ENCODE measurements at regions not wholly inside any gene's neighbourhood (a gene's known extent, or its start where the extent isn't known, plus 50 kb on each side); places are given as distances from the start of the nearest gene placed in this dataset.

DNA sequence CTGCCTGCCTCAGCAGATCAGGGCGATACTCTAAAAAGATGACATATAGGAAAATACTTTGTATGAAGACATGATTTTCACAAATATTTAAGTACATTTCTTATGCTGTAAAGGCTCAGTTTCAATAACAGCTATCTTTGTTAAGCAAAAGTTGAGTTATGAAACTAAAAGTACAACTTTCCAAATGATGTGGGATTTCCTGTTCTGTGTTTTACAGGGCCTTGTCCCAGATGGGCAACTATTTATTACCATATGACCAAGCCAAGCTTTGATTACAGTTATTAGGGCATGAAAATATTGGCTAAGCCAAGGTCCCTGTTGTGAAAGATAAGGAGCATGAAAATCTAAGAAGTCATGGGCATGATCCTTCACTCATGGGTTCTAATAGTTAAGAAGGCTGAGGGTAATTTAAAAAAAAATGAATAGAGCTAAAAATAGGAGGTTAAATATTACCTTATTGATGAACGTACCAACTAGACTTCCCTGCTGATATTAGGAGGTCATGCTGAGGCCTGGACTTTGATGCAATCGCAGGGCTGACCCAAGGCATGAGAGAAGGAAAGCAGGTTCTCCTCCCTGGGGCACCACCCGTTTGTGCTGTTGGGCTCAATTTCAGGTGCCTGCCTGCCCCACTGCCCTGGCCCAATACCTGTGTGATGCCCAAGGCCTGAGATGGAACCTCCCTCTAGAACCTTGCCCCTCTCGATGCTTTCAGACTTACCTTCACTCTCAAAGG, 294.4 kb upstream of the PRDM1 start:
- Mint-ChIP-seq H3K27ac (peak overlapping the region; percentile 65), H3K4me1 (ENCODE audit: low read depth) (peaks cover 85% of the 10 kb centered on the region), H3K27me3 (ENCODE audit: low read depth) (no peaks in the 10 kb centered on the region), H3K4me3 (ENCODE audit: low read depth) (no peak overlapping the region), H3K9me3 (peaks cover 9% of the 10 kb centered on the region), H3K36me3 (ENCODE audit: low read depth) (peaks cover 8% of the 10 kb centered on the region)
- DNase-seq (ENCODE audit: low spot score) = no peak
- intact Hi-C loops (cut with micrococcal nuclease) = loop anchor here (5.0 to 10.0 kb wide), 5 partner anchors 91 to 733 kb away; no protein-coding TSS in a partner anchor

DNA sequence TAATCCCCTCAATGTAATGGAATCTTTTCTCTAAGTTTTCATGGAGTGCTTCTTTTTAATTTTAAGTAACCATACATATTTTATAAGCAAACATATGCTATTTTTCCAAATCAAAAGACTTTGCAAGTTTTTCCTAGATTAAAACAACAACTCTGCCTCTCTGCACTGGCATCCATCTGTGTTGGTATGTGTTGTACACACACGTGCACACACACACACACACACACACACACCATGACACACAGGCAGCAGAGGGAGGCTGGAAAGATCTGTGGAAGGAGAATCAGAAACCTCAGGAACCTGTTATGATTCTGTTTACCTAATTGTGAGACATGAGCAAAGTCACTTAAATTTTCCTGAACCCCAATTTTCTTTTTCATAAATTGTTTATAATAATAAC, 295.0 kb upstream of the PRDM1 start:
- H3K4me3 Mint-ChIP-seq (ENCODE audit: low read depth) = no peak overlapping the region
- DNase-seq (ENCODE audit: low spot score) = no peak
- intact Hi-C loops (cut with micrococcal nuclease) = loop anchor here (5.0 to 10.0 kb wide), 5 partner anchors 91 to 734 kb away; no protein-coding TSS in a partner anchor
- H3K36me3 Mint-ChIP-seq (ENCODE audit: low read depth) = peaks cover 8% of the 10 kb centered on the region
- no peaks in the 10 kb centered on the region for H3K27me3 Mint-ChIP-seq (ENCODE audit: low read depth)
- H3K4me1 Mint-ChIP-seq (ENCODE audit: low read depth) = peaks cover 83% of the 10 kb centered on the region
- H3K27ac Mint-ChIP-seq = peak overlapping the region; percentile 65
- H3K9me3 Mint-ChIP-seq = peaks cover 9% of the 10 kb centered on the region

DNA sequence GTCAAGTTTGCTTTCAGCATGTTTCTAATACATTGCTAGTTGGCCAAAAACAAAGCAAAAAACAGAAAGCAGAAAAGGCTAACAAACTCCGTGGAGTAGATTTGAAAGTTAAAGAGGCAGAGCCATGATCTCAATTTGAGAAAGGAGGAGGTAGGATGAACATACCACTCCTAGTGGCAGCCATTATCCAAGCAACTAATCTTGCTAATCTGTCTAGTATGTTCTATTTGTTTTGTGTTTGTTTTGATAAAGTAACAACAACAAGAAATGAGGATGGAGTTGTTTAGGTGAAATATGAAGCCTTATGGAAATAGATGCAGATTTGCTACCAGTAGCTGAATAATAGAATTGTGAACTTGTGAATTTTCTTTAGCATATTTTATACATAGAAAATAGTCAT, 295.5 kb upstream of the PRDM1 start:
- Mint-ChIP-seq H3K9me3 (peaks cover 9% of the 10 kb centered on the region), H3K4me3 (ENCODE audit: low read depth) (no peak overlapping the region), H3K36me3 (ENCODE audit: low read depth) (peaks cover 10% of the 10 kb centered on the region), H3K4me1 (ENCODE audit: low read depth) (peaks cover 82% of the 10 kb centered on the region), H3K27me3 (ENCODE audit: low read depth) (no peaks in the 10 kb centered on the region), H3K27ac (peak overlapping the region; percentile 38)
- DNase-seq (ENCODE audit: low spot score) = no peak
- intact Hi-C loops (cut with micrococcal nuclease) = loop anchor here (5.0 to 10.0 kb wide), 5 partner anchors 92 to 734 kb away; no protein-coding TSS in a partner anchor

DNA sequence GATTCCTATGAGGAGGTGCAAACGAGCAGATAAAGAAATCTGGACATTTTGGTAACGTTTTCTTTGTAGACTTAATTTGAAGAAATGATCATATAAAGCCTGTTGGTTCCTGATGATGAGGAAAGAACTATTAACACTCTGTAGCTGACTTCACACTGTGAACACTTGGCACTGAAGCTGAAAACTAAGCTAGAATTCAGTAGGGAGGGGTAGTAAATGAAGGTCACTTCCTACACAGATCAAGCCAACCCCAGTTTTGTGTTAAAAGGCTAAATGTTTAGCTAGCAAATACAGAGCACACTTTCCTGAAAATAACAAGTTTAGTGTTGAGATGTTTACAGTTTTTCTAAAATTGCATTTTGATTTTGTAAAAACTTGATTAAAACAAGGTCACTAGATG, 296.2 kb upstream of the PRDM1 start:
- H3K4me3 Mint-ChIP-seq (ENCODE audit: low read depth) = no peak overlapping the region
- no peak for DNase-seq (ENCODE audit: low spot score)
- no peaks in the 10 kb centered on the region for H3K27me3 Mint-ChIP-seq (ENCODE audit: low read depth)
- H3K36me3 Mint-ChIP-seq (ENCODE audit: low read depth) = peaks cover 10% of the 10 kb centered on the region
- peaks cover 9% of the 10 kb centered on the region for H3K9me3 Mint-ChIP-seq
- no peak overlapping the region for H3K27ac Mint-ChIP-seq
- intact Hi-C loops (cut with micrococcal nuclease) = loop anchor here (5.0 to 10.0 kb wide), 5 partner anchors 92 to 735 kb away; no protein-coding TSS in a partner anchor
- H3K4me1 Mint-ChIP-seq (ENCODE audit: low read depth) = peaks cover 83% of the 10 kb centered on the region

DNA sequence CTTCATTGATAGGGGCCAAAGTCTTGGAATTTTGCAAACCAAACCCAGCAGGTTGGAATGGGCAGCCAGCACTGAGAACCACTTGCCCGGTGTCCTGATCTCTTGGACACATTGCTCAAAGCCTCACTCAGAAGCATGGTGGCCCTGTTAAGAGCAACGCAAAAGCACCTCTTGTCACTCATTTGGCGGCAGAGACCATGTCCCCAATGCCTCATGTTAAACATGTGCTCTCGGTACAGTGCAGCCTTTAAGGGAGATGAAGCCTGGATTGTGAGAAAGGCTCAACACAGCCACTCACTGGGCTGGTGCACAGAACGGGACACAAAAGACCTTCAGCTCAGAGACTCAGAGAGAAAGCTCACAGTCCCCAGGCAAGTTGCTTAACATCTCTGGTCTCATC, 298.4 kb upstream of the PRDM1 start:
- H3K27ac Mint-ChIP-seq = peak overlapping the region; percentile 44
- H3K4me1 Mint-ChIP-seq (ENCODE audit: low read depth) = peaks cover 76% of the 10 kb centered on the region
- peaks cover 9% of the 10 kb centered on the region for H3K9me3 Mint-ChIP-seq
- intact Hi-C loops (cut with micrococcal nuclease) = loop anchor here (1.0 to 2.0 kb wide), 4 partner anchors 43 to 309 kb away; no protein-coding TSS in a partner anchor
- peaks cover 10% of the 10 kb centered on the region for H3K36me3 Mint-ChIP-seq (ENCODE audit: low read depth)
- DNase-seq (ENCODE audit: low spot score) = no peak
- H3K4me3 Mint-ChIP-seq (ENCODE audit: low read depth) = no peak overlapping the region
- H3K27me3 Mint-ChIP-seq (ENCODE audit: low read depth) = no peaks in the 10 kb centered on the region

DNA sequence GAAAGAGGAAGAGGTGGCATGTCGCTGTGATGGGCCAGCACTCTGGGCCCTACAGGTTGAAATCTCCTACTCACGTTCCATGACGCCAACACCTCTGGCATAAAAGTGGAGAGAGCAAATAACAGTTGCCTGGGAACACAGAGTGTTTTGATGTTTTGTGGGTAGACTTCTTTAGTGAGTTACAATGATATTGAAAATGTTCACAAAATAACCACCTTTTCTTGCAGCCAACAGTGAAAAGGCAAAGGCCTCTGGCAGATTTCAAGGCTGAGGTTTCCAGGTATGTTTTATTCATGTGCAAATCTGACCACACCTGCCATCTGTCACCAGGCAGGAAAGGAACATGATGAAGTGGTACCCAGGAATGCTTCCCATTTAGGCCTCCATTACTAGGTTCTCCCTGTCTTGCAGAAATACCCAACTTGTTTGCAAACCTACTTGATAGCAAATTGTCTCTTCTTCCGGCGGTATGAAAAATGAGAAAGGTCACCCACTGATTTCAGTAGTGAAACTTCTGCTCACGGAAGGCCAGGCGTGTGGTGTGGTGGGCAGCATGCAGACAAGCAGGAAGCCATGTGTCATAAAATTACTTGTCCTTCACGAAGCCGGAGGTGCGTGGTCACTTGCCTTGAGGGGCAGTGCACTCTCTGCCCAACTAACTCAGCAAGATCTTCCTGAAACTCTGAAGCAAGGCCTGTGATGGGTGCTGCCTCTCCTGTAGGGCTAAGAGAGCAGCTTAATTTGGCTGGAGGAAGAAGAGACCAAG, 299.1 kb upstream of the PRDM1 start:
- peaks cover 13% of the 10 kb centered on the region for H3K36me3 Mint-ChIP-seq (ENCODE audit: low read depth)
- no peak overlapping the region for H3K4me3 Mint-ChIP-seq (ENCODE audit: low read depth)
- DNase-seq (ENCODE audit: low spot score) = peak; percentile 36
- intact Hi-C loops (cut with micrococcal nuclease) = loop anchor here (1.0 to 2.0 kb wide), 4 partner anchors 43 to 310 kb away; no protein-coding TSS in a partner anchor
- peaks cover 12% of the 10 kb centered on the region for H3K9me3 Mint-ChIP-seq
- H3K4me1 Mint-ChIP-seq (ENCODE audit: low read depth) = peaks cover 75% of the 10 kb centered on the region
- no peaks in the 10 kb centered on the region for H3K27me3 Mint-ChIP-seq (ENCODE audit: low read depth)
- peak overlapping the region; percentile 44 for H3K27ac Mint-ChIP-seq

DNA sequence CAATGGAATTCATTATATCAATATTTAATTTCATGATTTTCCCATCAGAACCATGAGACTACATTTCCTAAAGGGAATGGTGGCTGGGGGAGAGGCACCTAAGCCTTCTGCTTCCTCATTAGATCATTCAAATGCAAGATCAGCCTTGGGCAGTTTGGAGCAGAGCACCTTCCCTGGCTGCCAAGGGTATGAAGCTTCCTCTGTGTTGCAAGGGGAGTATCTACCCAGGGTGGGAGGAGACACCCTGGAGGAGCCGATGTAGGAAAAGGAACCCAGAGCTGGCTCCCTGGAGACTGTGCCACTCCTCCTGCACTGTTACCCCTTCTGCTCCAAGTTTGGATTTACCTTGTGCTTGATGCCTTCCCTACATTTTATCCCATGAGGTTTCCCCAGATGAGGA, 299.7 kb upstream of the PRDM1 start:
- DNase-seq (ENCODE audit: low spot score) = no peak

DNA sequence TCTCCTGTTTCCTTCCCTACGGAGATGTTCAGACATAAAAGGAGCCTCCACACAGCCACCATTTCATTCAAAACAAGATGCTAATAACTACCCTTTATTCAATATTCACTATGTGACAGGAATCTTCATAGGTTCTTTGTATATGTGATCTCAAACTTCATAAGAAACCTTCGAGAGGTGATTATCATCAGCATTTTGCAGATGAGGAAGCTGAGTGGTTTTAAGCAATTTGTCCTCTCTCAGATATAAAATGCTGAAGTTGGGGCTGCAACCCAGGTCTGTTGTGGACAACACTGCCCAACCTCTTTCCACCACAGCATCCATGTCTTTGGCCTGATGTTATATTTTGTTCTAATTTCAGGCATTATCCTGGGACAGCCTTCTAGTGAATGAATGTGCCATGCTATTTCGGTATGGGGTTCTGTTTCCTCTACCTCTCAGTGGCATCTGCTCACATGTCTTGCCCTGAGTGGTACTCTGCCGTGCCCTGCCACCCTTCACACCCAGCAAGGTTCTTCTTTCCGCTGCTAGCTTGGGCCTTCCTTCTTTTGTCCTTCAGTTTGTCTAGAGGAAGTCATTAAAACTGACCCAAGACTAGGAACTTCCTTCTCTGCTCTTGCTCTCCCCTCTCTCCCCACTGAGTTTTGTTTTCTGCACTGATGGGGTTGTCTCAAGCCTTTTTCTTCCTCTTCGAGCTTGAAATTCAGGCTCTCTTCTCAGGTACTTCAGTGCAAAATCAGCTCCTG, 300.9 kb upstream of the PRDM1 start:
- Mint-ChIP-seq H3K27ac (peak overlapping the region; percentile 21), H3K4me1 (ENCODE audit: low read depth) (peaks cover 70% of the 10 kb centered on the region), H3K36me3 (ENCODE audit: low read depth) (peaks cover 15% of the 10 kb centered on the region), H3K4me3 (ENCODE audit: low read depth) (no peak overlapping the region), H3K27me3 (ENCODE audit: low read depth) (no peaks in the 10 kb centered on the region), H3K9me3 (peaks cover 21% of the 10 kb centered on the region)
- no peak for DNase-seq (ENCODE audit: low spot score)
- intact Hi-C loops (cut with micrococcal nuclease) = no loop called here

More for the DNA sequence above, 299.7 kb upstream of the PRDM1 start:
- peaks cover 75% of the 10 kb centered on the region for H3K4me1 Mint-ChIP-seq (ENCODE audit: low read depth)
- H3K36me3 Mint-ChIP-seq (ENCODE audit: low read depth) = peaks cover 15% of the 10 kb centered on the region
- no peak overlapping the region for H3K4me3 Mint-ChIP-seq (ENCODE audit: low read depth)
- H3K9me3 Mint-ChIP-seq = peaks cover 14% of the 10 kb centered on the region
- H3K27ac Mint-ChIP-seq = peak overlapping the region; percentile 26
- H3K27me3 Mint-ChIP-seq (ENCODE audit: low read depth) = no peaks in the 10 kb centered on the region
- intact Hi-C loops (cut with micrococcal nuclease) = loop anchor here (2.0 kb wide), 1 partner anchor 310 kb away; no protein-coding TSS in a partner anchor

DNA sequence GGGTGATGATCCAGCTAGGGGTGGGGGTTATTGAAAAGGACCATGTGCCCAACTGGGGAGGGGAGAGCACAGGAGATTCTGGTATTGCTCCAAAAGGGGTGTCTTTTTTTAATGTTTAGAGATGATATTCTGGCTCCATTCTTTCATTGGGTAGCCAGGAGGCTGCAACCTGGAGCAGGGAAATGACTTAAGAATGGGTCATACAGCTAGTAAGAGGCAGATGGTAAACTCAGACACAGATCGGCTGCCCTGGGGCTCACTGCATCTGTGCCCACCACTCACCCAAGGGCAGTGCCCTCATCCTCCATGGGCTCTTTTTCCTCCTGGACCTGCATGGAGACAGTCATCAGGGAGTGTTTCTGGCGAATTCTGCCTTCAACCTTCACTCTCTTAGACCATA, 302.0 kb upstream of the PRDM1 start:
- peaks cover 15% of the 10 kb centered on the region for H3K36me3 Mint-ChIP-seq (ENCODE audit: low read depth)
- peaks cover 67% of the 10 kb centered on the region for H3K4me1 Mint-ChIP-seq (ENCODE audit: low read depth)
- intact Hi-C loops (cut with micrococcal nuclease) = no loop called here
- H3K9me3 Mint-ChIP-seq = peaks cover 31% of the 10 kb centered on the region
- DNase-seq (ENCODE audit: low spot score) = no peak
- no peak overlapping the region for H3K4me3 Mint-ChIP-seq (ENCODE audit: low read depth)
- H3K27me3 Mint-ChIP-seq (ENCODE audit: low read depth) = no peaks in the 10 kb centered on the region
- no peak overlapping the region for H3K27ac Mint-ChIP-seq

DNA sequence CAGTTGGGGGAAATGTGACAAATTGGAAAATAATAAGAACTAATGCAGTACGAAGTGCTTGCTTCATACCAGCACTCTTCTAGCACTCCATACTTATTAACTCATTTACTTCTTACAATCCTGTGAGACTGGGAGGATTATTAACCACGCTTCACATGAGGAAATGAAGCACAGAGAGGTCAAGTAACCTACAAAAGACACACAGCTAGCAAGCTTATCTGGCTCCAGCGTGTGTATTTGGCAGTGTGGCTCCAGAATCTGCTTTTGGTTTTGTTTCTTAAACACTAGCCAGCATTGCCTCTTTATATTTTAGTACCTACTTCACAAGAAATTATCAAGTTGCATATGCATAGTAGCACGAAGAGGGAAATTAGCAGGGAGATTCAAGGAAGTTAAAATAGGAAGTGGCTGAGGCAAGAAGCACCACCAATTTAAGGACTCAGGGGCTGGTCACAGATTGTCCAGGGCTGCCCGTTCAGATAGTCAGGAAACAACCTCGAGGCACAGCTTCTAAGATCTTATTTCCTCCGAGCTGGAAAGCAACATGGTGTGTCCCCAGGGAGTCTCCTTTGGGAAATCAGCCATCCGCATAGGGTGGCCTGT, 302.7 kb upstream of the PRDM1 start:
- no peak overlapping the region for H3K4me3 Mint-ChIP-seq (ENCODE audit: low read depth)
- H3K27me3 Mint-ChIP-seq (ENCODE audit: low read depth) = no peaks in the 10 kb centered on the region
- H3K4me1 Mint-ChIP-seq (ENCODE audit: low read depth) = peaks cover 72% of the 10 kb centered on the region
- DNase-seq (ENCODE audit: low spot score) = no peak
- H3K27ac Mint-ChIP-seq = no peak overlapping the region
- H3K36me3 Mint-ChIP-seq (ENCODE audit: low read depth) = peaks cover 15% of the 10 kb centered on the region
- H3K9me3 Mint-ChIP-seq = peaks cover 31% of the 10 kb centered on the region
- intact Hi-C loops (cut with micrococcal nuclease) = no loop called here

DNA sequence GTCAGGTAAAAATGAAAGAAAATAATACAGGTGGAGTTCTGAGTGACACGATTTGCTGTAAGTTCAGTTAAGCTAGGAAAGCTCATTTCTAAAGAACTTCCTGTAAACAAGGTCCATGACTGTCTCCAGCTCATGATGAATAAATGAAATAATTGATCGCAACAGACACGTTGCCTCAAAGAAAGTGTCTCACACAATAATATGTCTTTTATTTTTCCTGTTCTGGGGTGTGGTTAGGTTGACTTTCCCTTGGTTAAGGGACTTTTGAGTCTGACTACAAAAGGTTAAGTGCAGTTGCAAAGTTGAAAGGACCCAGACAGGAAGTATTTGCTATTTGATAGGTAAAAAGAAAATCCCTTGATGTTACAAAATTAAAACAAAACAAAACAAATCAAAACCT, 304.2 kb upstream of the PRDM1 start:
- Mint-ChIP-seq H3K27me3 (ENCODE audit: low read depth) (no peaks in the 10 kb centered on the region), H3K27ac (peak overlapping the region; percentile 36), H3K9me3 (peaks cover 30% of the 10 kb centered on the region), H3K36me3 (ENCODE audit: low read depth) (peaks cover 16% of the 10 kb centered on the region), H3K4me3 (ENCODE audit: low read depth) (peak overlapping the region; percentile 6), H3K4me1 (ENCODE audit: low read depth) (peaks cover 59% of the 10 kb centered on the region)
- no peak for DNase-seq (ENCODE audit: low spot score)
- intact Hi-C loops (cut with micrococcal nuclease) = loop anchor here (1.0 kb wide), 1 partner anchor 27 kb away; no protein-coding TSS in a partner anchor

DNA sequence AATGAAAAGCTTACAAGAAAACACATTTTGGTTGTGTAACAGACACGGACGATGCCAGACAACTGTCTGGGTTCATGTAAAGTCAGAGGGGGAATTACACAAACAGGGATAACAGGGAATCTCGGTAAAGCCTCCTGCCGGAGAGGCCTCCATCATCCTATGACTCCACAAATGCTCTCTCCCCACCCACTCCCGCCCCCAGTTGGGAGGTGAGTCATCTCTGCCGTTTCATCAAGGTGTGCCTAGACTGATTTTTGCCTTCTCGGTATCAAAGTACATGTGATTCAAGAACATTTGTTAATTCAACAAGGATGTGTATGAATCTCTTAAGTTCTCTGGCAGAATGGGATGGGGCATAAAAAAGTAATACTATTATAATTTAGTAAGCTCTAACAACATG, 304.9 kb upstream of the PRDM1 start:
- intact Hi-C loops (cut with micrococcal nuclease) = loop anchor here (1.0 kb wide), 1 partner anchor 28 kb away; no protein-coding TSS in a partner anchor
- Mint-ChIP-seq H3K36me3 (ENCODE audit: low read depth) (peaks cover 16% of the 10 kb centered on the region), H3K27ac (peak overlapping the region; percentile 36), H3K9me3 (peaks cover 30% of the 10 kb centered on the region), H3K4me1 (ENCODE audit: low read depth) (peaks cover 54% of the 10 kb centered on the region), H3K27me3 (ENCODE audit: low read depth) (no peaks in the 10 kb centered on the region), H3K4me3 (ENCODE audit: low read depth) (no peak overlapping the region)
- no peak for DNase-seq (ENCODE audit: low spot score)

Measured in activated T-helper 2 cell treated with anti-CD3 and anti-CD28 coated beads, Interferon-gamma antibody, Interleukin-2, Interleukin-4, amounts not matched to agents 10 μg/mL and 5 μg/mL and 100 μg/mL, durations not matched to agents 14 hours and 24 hours and 36 hours (primary cell).